Omental fat pad (tissue), 3 donors: ENCODE measurements at regions not wholly inside any gene's neighbourhood (a gene's known extent, or its start where the extent isn't known, plus 50 kb on each side); places are given as distances from the start of the nearest gene placed in this dataset.
A peak's percentile ranks its signal among the peaks of the same experiment; 100 is the strongest.

Experiments
- ATAC-seq: fragments of 150-250 bp; one replicate; pipeline ENCODE4 v1.9.1; 2016; ENCODE audit warnings: mild to moderate bottlenecking, moderate library complexity; ENCODE audit not compliant: low FRiP score
- DNase-seq: peaks from one replicate; pipeline ENCODE4 v3.0.0-alpha.2; 2019; ENCODE audit warnings: low spot score
- TF ChIP-seq, protein P1 (sequence below), 3 donors: fragments of 450-650 bp; IDR thresholded peaks; one replicate each; pipeline ENCODE4 v1.5.1; 2016 to 2017; ENCODE audit warnings: antibody characterized with exemption in 3 of 3, mild to moderate bottlenecking in 3 of 3, moderate library complexity in 2 of 3

DNA sequence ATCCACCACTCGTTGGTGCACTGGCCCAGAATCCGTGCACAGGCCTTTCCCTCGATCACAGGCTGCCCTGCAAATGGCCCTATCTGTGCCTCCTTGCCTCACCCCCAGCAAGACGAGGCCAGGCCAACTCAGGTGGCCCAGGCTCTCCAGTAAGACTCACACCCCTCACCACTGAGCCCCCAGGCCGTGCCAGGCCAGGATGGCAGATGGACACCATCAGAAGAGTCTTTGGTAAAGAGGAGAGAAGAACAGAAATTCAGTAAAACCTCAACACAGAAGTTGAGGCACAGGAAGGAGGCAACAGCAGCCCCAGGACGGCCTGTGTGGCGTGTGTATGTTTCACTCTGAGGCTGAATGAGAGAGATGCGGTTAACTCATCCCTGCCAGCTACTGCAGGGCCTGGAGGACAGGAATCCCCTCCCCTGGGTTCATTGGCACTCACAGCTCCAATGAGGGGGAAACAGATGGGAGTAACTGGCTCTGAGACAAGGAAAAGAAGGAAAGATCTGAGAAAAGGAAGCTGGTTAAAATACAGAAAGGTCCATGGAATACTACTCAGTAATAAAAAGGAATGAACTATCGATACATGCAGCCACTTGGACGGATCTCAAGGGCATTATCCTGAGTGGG lies 54.1 kb upstream of the WNT11 start:
- TF ChIP-seq, protein P1, sequence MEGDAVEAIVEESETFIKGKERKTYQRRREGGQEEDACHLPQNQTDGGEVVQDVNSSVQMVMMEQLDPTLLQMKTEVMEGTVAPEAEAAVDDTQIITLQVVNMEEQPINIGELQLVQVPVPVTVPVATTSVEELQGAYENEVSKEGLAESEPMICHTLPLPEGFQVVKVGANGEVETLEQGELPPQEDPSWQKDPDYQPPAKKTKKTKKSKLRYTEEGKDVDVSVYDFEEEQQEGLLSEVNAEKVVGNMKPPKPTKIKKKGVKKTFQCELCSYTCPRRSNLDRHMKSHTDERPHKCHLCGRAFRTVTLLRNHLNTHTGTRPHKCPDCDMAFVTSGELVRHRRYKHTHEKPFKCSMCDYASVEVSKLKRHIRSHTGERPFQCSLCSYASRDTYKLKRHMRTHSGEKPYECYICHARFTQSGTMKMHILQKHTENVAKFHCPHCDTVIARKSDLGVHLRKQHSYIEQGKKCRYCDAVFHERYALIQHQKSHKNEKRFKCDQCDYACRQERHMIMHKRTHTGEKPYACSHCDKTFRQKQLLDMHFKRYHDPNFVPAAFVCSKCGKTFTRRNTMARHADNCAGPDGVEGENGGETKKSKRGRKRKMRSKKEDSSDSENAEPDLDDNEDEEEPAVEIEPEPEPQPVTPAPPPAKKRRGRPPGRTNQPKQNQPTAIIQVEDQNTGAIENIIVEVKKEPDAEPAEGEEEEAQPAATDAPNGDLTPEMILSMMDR (IDR thresholded peaks at IDR 0.05): no peak
- DNase-seq (no peak), ATAC-seq (peak; percentile 12)

- DNase-seq (no peak), ATAC-seq (no peak)
- TF ChIP-seq, protein P1 (IDR thresholded peaks at IDR 0.05): no peak
Observed at GRCh38 chr11:76259299-76259908, 53.1 kb upstream of the WNT11 start.

GRCh38 chr11:76257074-76257719 lies 50.9 kb upstream of the WNT11 start:
- no peak for DNase-seq
- ATAC-seq: no peak
- TF ChIP-seq, protein P1 (IDR thresholded peaks at IDR 0.05): no peak

- DNase-seq: no peak
- TF ChIP-seq, protein P1 (IDR thresholded peaks at IDR 0.05): no peak
- no peak for ATAC-seq
Observed at GRCh38 chr11:76256448-76256847, 50.1 kb upstream of the WNT11 start.
